AG04450 (cell line): ENCODE measurements at regions not wholly inside any gene's neighbourhood (a gene's known extent, or its start where the extent isn't known, plus 50 kb on each side); places are given as distances from the start of the nearest gene placed in this dataset.
A peak's percentile ranks its signal among the peaks of the same experiment; 100 is the strongest.

Source experiments
- CTCF ChIA-PET: fragments of 300-600, 350-600 bp; formaldehyde crosslinking; extraction: SDS; loops from one replicate; lab custom pipeline; 2022; ENCODE audit warnings: antibody characterized with exemption, inconsistent platforms; lab: Charles Lee
- POLR2A ChIA-PET: fragments of 350-600 bp; formaldehyde crosslinking; extraction: SDS; loops from one replicate; lab custom pipeline; 2021; ENCODE audit warnings: antibody characterized with exemption, inconsistent platforms; lab: Yijun Ruan, JAX
- DNase-seq: peaks from one replicate; pipeline ENCODE4 v3.0.0-alpha.2; 2011; ENCODE audit warnings: low read depth, low spot score
- H3K27ac ChIP-seq: one replicate; pipeline ENCODE4 v1.5.1; 2012; ENCODE audit warnings: low read depth, low read length, control low read depth
- H3K27me3 ChIP-seq: one replicate; pipeline ENCODE4 v1.6.0; 2012; ENCODE audit warnings: low read length; ENCODE audit not compliant: control insufficient read depth, insufficient read depth
- H3K4me3 ChIP-seq: 2 replicates; pipeline ENCODE4 v1.5.1; 2011; ENCODE audit warnings: mild to moderate bottlenecking, low read depth, low read length, control low read depth
- H3K9me3 ChIP-seq: 2 replicates; pipeline ENCODE4 v1.5.1; 2012; ENCODE audit warnings: low read length; ENCODE audit not compliant: control insufficient read depth, insufficient read depth
- TF ChIP-seq, protein P1 (sequence below): IDR thresholded peaks from 2 replicates; pipeline ENCODE4 v1.5.1; 2011; ENCODE audit warnings: low read depth, low read length, control low read depth, inconsistent platforms

- Histone ChIP-seq H3K4me3 (no peak overlapping the region), H3K27me3 (peaks cover 4% of the 10 kb centered on the region), H3K9me3 (no peaks in the 10 kb centered on the region), H3K27ac (no peak overlapping the region)
- ChIA-PET POLR2A (no interaction called here), CTCF (interaction anchor here (1.5 to 7.3 kb wide), 2 partner anchors 15 to 130 kb away, joined by 4 to 183 read pairs; no protein-coding TSS in a partner anchor)
- TF ChIP-seq, protein P1, sequence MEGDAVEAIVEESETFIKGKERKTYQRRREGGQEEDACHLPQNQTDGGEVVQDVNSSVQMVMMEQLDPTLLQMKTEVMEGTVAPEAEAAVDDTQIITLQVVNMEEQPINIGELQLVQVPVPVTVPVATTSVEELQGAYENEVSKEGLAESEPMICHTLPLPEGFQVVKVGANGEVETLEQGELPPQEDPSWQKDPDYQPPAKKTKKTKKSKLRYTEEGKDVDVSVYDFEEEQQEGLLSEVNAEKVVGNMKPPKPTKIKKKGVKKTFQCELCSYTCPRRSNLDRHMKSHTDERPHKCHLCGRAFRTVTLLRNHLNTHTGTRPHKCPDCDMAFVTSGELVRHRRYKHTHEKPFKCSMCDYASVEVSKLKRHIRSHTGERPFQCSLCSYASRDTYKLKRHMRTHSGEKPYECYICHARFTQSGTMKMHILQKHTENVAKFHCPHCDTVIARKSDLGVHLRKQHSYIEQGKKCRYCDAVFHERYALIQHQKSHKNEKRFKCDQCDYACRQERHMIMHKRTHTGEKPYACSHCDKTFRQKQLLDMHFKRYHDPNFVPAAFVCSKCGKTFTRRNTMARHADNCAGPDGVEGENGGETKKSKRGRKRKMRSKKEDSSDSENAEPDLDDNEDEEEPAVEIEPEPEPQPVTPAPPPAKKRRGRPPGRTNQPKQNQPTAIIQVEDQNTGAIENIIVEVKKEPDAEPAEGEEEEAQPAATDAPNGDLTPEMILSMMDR, result no peak
- DNase-seq, result no peak
Observed at GRCh38 chr6:40897390-40898003, 141.5 kb downstream of the UNC5CL start.

GRCh38 chr6:40896696-40897095, 142.3 kb downstream of the UNC5CL start:
- H3K27me3 ChIP-seq, result peaks cover 10% of the 10 kb centered on the region
- TF ChIP-seq, protein P1, result no peak
- no peak for DNase-seq
- POLR2A ChIA-PET, result no interaction called here
- H3K9me3 ChIP-seq, result no peaks in the 10 kb centered on the region
- no peak overlapping the region for H3K4me3 ChIP-seq
- CTCF ChIA-PET, result interaction anchor here (1.3 to 7.3 kb wide), 4 partner anchors 131 to 423 kb away, joined by 4 to 183 read pairs (median 23); partner anchors contain the start of gene UNC5CL
- no peak overlapping the region for H3K27ac ChIP-seq

GRCh38 chr6:40894962-40895799, 143.8 kb downstream of the UNC5CL start:
- H3K4me3 ChIP-seq, result no peak overlapping the region
- H3K27me3 ChIP-seq, result peaks cover 21% of the 10 kb centered on the region
- peak; percentile 18 for DNase-seq
- H3K9me3 ChIP-seq, result no peaks in the 10 kb centered on the region
- TF ChIP-seq, protein P1, result peak; percentile 81
- ChIA-PET CTCF (interaction anchor here (0.7 to 7.3 kb wide), 19 partner anchors 11 to 173 kb away, joined by 3 to 183 read pairs (median 5); partner anchors contain the start of gene UNC5CL), POLR2A (no interaction called here)
- H3K27ac ChIP-seq, result no peak overlapping the region

- POLR2A ChIA-PET, result no interaction called here
- H3K27ac ChIP-seq, result no peak overlapping the region
- no peaks in the 10 kb centered on the region for H3K9me3 ChIP-seq
- H3K4me3 ChIP-seq, result no peak overlapping the region
- TF ChIP-seq, protein P1, result no peak
- H3K27me3 ChIP-seq, result peaks cover 28% of the 10 kb centered on the region
- DNase-seq, result no peak
- CTCF ChIA-PET, result interaction anchor here (2.0 to 7.3 kb wide), 5 partner anchors 105 to 176 kb away, joined by 7 to 183 read pairs (median 19); partner anchors contain the start of gene UNC5CL
Observed at GRCh38 chr6:40893021-40893420, 146.0 kb downstream of the UNC5CL start.
